NT2/D1 (cell line): ENCODE measurements at regions not wholly inside any gene's neighbourhood (a gene's known extent, or its start where the extent isn't known, plus 50 kb on each side); places are given as distances from the start of the nearest gene placed in this dataset.
"Not testable (repeated sequence)": the region's sequence is repeated elsewhere in the genome, so short reads cannot be mapped to it uniquely, and the experiment has no call there.

Experiments used
- SUZ12 ChIP-seq: IDR thresholded peaks from 2 replicates; pipeline ENCODE4 v1.6.1; 2011; ENCODE audit not compliant: insufficient read length, insufficient read depth; ENCODE audit errors: extremely low read depth
- YY1 ChIP-seq: IDR thresholded peaks from 2 replicates; pipeline ENCODE4 v1.6.1; 2011; ENCODE audit not compliant: insufficient read length, insufficient read depth
- ZNF274 ChIP-seq: IDR thresholded peaks from 2 replicates; pipeline ENCODE4 v1.6.1; 2011; ENCODE audit warnings: mild to moderate bottlenecking, low read depth, low read length

GRCh38 chr3:101975415-101975814 lies 126.1 kb downstream of the NFKBIZ start:
- TF ChIP-seq ZNF274, YY1, SUZ12: not testable (repeated sequence)
